OCI-LY1 (cell line): ENCODE measurements at regions not wholly inside any gene's neighbourhood (a gene's known extent, or its start where the extent isn't known, plus 50 kb on each side); places are given as distances from the start of the nearest gene placed in this dataset.

Source experiments
- H2AFZ ChIP-seq: fragments of 200-600 bp; sonication (generic), shearing (Covaris generic); 2 replicates; pipeline ENCODE4 v1.6.0; 2014; ENCODE audit warnings: antibody characterized with exemption, mild to moderate bottlenecking, low read length
- H3F3A ChIP-seq: fragments of 200-600 bp; sonication (generic), shearing (Covaris generic); 2 replicates; pipeline ENCODE4 v1.6.0; 2014; ENCODE audit warnings: mild to moderate bottlenecking, antibody characterized with exemption, low read length, moderate library complexity; ENCODE audit not compliant: insufficient read depth
- H3K27ac ChIP-seq: fragments of 200-600 bp; sonication (generic); 2 replicates; pipeline ENCODE4 v1.5.1; 2014; ENCODE audit warnings: low read length, mixed run types, mild to moderate bottlenecking, low read depth; ENCODE audit not compliant: poor library complexity, severe bottlenecking
- H3K27me3 ChIP-seq: fragments of 200-600 bp; sonication (generic); 2 replicates; pipeline ENCODE4 v1.6.0; 2014; ENCODE audit warnings: antibody characterized with exemption, mild to moderate bottlenecking, low read length, moderate library complexity; ENCODE audit not compliant: insufficient read depth
- H3K36me3 ChIP-seq: fragments of 200-600 bp; sonication (generic); 2 replicates; pipeline ENCODE4 v1.6.1; 2014; ENCODE audit warnings: mild to moderate bottlenecking, antibody characterized with exemption, low read length, moderate library complexity, mixed read lengths; ENCODE audit not compliant: insufficient read depth
- H3K4me1 ChIP-seq: fragments of 200-600 bp; sonication (generic); 2 replicates; pipeline ENCODE4 v1.5.1; 2014; ENCODE audit warnings: mild to moderate bottlenecking, low read length, moderate library complexity; ENCODE audit not compliant: insufficient read depth, severe bottlenecking
- H3K4me2 ChIP-seq: fragments of 200-600 bp; sonication (generic), shearing (Covaris generic); 2 replicates; pipeline ENCODE4 v1.6.1; 2014; ENCODE audit warnings: low read length
- H3K4me3 ChIP-seq: fragments of 200-600 bp; sonication (generic); 2 replicates; pipeline ENCODE4 v1.5.1; 2014; ENCODE audit warnings: low read length, low read depth, mild to moderate bottlenecking, mixed read lengths; ENCODE audit not compliant: poor library complexity, severe bottlenecking
- H3K79me2 ChIP-seq: fragments of 200-600 bp; shearing (Covaris generic); 2 replicates; pipeline ENCODE4 v1.6.1; 2016; ENCODE audit warnings: mixed run types, low read length, mixed read lengths; ENCODE audit not compliant: insufficient read depth
- H3K9ac ChIP-seq: fragments of 200-600 bp; sonication (generic), shearing (Covaris generic); 2 replicates; pipeline ENCODE4 v1.6.1; 2014; ENCODE audit warnings: mild to moderate bottlenecking, low read length, mixed read lengths
- H3K9me2 ChIP-seq: fragments of 200-600 bp; sonication (generic), shearing (Covaris generic); 2 replicates; pipeline ENCODE4 v1.6.1; 2014; ENCODE audit warnings: low read depth, mild to moderate bottlenecking, low read length, mixed read lengths
- H3K9me3 ChIP-seq: fragments of 200-600 bp; shearing (Covaris generic); 2 replicates; pipeline ENCODE4 v1.6.1; 2014; ENCODE audit warnings: low read length, mixed read lengths
- H4K20me1 ChIP-seq: fragments of 200-600 bp; sonication (generic), shearing (Covaris generic); 2 replicates; pipeline ENCODE4 v1.6.0; 2016; ENCODE audit warnings: mild to moderate bottlenecking, low read length; ENCODE audit not compliant: insufficient read depth
- EZH2 ChIP-seq: fragments of 200-600 bp; sonication (generic), shearing (Covaris generic); IDR thresholded peaks from 2 replicates; pipeline ENCODE4 v1.8.0; 2017; ENCODE audit warnings: borderline replicate concordance, mixed run types, mild to moderate bottlenecking, antibody characterized with exemption, low read length, moderate library complexity, mixed read lengths
- TF ChIP-seq, protein P1 (sequence below): fragments of 200-600 bp; sonication (generic), shearing (Covaris generic); IDR thresholded peaks from 2 replicates; pipeline ENCODE4 v1.5.1; 2017; ENCODE audit warnings: mild to moderate bottlenecking, antibody characterized with exemption, low read length, moderate library complexity, mixed read lengths

DNA sequence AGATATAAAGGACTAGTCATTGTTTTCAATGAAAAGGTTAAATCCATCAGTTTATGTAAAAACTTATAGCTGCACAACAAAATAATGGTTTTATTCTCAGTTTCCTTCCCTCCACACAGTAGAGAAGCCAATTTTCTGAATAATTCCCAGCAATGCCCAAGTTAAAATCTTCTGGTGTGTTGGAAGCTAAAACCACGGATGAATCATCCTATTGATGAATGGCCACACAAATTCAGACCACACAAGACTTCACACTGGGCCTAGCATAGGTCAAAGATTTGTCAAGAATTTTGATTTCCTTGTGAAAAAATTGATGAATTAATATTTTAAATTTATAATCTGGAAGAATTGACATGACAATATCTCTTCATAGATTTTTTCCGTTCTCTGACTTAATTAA, 617.6 kb downstream of the INHBA start:
- H3K9ac ChIP-seq = no peak overlapping the region
- H3K9me3 ChIP-seq = no peaks in the 10 kb centered on the region
- no peaks in the 10 kb centered on the region for H3K79me2 ChIP-seq
- TF ChIP-seq EZH2 = no peak
- TF ChIP-seq, protein P1, sequence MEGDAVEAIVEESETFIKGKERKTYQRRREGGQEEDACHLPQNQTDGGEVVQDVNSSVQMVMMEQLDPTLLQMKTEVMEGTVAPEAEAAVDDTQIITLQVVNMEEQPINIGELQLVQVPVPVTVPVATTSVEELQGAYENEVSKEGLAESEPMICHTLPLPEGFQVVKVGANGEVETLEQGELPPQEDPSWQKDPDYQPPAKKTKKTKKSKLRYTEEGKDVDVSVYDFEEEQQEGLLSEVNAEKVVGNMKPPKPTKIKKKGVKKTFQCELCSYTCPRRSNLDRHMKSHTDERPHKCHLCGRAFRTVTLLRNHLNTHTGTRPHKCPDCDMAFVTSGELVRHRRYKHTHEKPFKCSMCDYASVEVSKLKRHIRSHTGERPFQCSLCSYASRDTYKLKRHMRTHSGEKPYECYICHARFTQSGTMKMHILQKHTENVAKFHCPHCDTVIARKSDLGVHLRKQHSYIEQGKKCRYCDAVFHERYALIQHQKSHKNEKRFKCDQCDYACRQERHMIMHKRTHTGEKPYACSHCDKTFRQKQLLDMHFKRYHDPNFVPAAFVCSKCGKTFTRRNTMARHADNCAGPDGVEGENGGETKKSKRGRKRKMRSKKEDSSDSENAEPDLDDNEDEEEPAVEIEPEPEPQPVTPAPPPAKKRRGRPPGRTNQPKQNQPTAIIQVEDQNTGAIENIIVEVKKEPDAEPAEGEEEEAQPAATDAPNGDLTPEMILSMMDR = no peak
- no peaks in the 10 kb centered on the region for H3K36me3 ChIP-seq
- H3F3A ChIP-seq = no peaks in the 10 kb centered on the region
- H3K27me3 ChIP-seq = no peaks in the 10 kb centered on the region
- no peaks in the 10 kb centered on the region for H3K9me2 ChIP-seq
- H4K20me1 ChIP-seq = no peaks in the 10 kb centered on the region
- H3K4me3 ChIP-seq = no peak overlapping the region
- no peak overlapping the region for H3K4me2 ChIP-seq
- no peak overlapping the region for H2AFZ ChIP-seq
- no peak overlapping the region for H3K27ac ChIP-seq
- H3K4me1 ChIP-seq = no peaks in the 10 kb centered on the region

DNA sequence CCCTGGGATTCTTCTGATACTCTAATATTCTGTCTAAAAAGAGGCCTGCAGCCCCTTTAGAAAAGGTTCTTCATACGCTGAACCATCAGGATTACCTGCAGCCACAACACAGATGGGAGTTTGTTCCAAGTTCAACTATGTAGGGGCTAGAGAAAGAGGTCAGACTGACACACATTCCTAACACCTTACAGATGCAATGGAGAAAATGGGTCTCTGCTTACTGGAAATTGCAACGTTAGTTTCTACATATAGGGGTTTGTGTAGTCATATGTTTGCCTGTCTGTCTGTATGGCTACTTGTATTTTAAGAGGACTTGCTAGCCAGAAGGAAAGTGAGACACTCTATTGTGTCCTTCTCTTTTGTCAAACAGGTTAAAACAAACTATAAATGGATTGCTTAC, 618.5 kb downstream of the INHBA start:
- Histone ChIP-seq H3F3A (no peaks in the 10 kb centered on the region), H3K4me3 (no peak overlapping the region), H3K27me3 (no peaks in the 10 kb centered on the region), H3K9me3 (no peaks in the 10 kb centered on the region), H3K36me3 (no peaks in the 10 kb centered on the region), H3K27ac (no peak overlapping the region), H4K20me1 (no peaks in the 10 kb centered on the region), H3K4me2 (no peak overlapping the region), H3K4me1 (no peaks in the 10 kb centered on the region), H2AFZ (no peak overlapping the region), H3K79me2 (no peaks in the 10 kb centered on the region), H3K9me2 (no peaks in the 10 kb centered on the region), H3K9ac (no peak overlapping the region)
- TF ChIP-seq, protein P1 = no peak
- TF ChIP-seq EZH2 = no peak

DNA sequence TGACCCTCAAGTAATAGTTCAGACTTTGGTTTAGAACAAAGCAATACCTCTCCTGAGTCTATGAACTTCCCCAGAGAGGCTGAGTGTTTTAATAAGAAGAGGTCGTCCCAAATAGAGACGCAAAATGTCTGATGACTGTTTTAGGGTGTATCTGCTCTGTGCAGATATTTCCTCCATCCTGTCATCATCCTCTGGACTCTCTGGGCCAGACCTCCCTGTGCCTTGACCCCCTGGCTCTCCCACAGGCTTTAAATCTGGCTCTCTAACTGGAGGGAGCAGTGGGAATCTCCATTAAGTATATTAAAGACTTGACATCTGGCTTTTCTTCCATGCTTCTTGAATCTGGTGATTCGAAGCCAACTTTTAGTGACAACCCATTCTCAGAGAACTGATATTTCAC, 633.3 kb downstream of the INHBA start:
- H3K27ac ChIP-seq = no peak overlapping the region
- no peaks in the 10 kb centered on the region for H3K4me1 ChIP-seq
- no peaks in the 10 kb centered on the region for H3K36me3 ChIP-seq
- no peak overlapping the region for H3K9ac ChIP-seq
- H3K79me2 ChIP-seq = no peaks in the 10 kb centered on the region
- H3K4me2 ChIP-seq = no peak overlapping the region
- H4K20me1 ChIP-seq = no peaks in the 10 kb centered on the region
- H2AFZ ChIP-seq = no peak overlapping the region
- TF ChIP-seq, protein P1 = no peak
- no peak for TF ChIP-seq EZH2
- H3K27me3 ChIP-seq = no peaks in the 10 kb centered on the region
- H3F3A ChIP-seq = no peaks in the 10 kb centered on the region
- H3K9me3 ChIP-seq = no peaks in the 10 kb centered on the region
- H3K9me2 ChIP-seq = no peaks in the 10 kb centered on the region
- no peak overlapping the region for H3K4me3 ChIP-seq
